Stomach (tissue), 8 donors: ENCODE measurements at regions not wholly inside any gene's neighbourhood (a gene's known extent, or its start where the extent isn't known, plus 50 kb on each side); places are given as distances from the start of the nearest gene placed in this dataset.

Experiments used
- DNase-seq, 2 donors: peaks; one replicate each; pipeline versions ENCODE4 v3.0.0 to v3.0.0-alpha.2; 2013 to 2019
- H3K27ac ChIP-seq, 5 donors: fragments of 200-600 bp in 4 of 5; sonication (generic) in 4 of 5; one replicate each; pipeline ENCODE4 v1.5.1; 2013 to 2019; ENCODE audit warnings: mild to moderate bottlenecking in 1 of 5, moderate library complexity in 1 of 5
- H3K27me3 ChIP-seq, 3 donors: fragments of 200-600 bp; sonication (generic); one replicate each; pipeline ENCODE4 v1.5.1; 2017 to 2019; ENCODE audit warnings: mixed run types in 1 of 3
- H3K36me3 ChIP-seq, 4 donors: fragments of 200-600 bp; sonication (generic); 1 replicate in 3 of 4; 2 replicates in 1 of 4; pipeline ENCODE4 v1.5.1; 2016 to 2019
- H3K4me1 ChIP-seq, 4 donors: fragments of 200-600 bp; sonication (generic); one replicate each; pipeline ENCODE4 v1.5.1; 2016 to 2019
- H3K4me3 ChIP-seq, 4 donors: fragments of 200-600 bp; sonication (generic) in 3 of 4; one replicate each; pipeline ENCODE4 v1.5.1; 2016 to 2019; ENCODE audit warnings: mild to moderate bottlenecking in 1 of 4
- H3K9me3 ChIP-seq, 4 donors: fragments of 200-600 bp; sonication (generic); one replicate each; pipeline ENCODE4 v1.5.1; 2016 to 2019
- CTCF ChIP-seq, 7 experiments: fragments of 450-650 bp in 4 of 7; fragments of 200-600 bp in 3 of 7; sonication (generic) in 3 of 7; IDR thresholded peaks; one replicate each; pipeline ENCODE4 v1.5.1; 2016 to 2019; ENCODE audit warnings: antibody characterized with exemption in 7 of 7, control low read depth in 2 of 7, mild to moderate bottlenecking in 1 of 7
- EP300 ChIP-seq: sonication (generic); formaldehyde crosslinking; IDR thresholded peaks from one replicate; pipeline ENCODE4 v1.6.1; 2017; ENCODE audit warnings: antibody characterized with exemption
- POLR2A ChIP-seq, 4 donors: fragments of 450-650 bp; IDR thresholded peaks; one replicate each; pipeline ENCODE4 v1.6.1; 2016; ENCODE audit warnings: antibody characterized with exemption in 4 of 4, control low read depth in 2 of 4, mild to moderate bottlenecking in 1 of 4, moderate library complexity in 1 of 4
- POLR2AphosphoS5 ChIP-seq, 3 donors: sonication (generic); formaldehyde crosslinking; IDR thresholded peaks; one replicate each; pipeline ENCODE4 v1.6.1; 2016; ENCODE audit warnings: antibody characterized with exemption in 3 of 3
- WGBS, 5 donors: extraction: QIAGEN DNeasy Blood & Tissue Kit in 3 of 5; methylation state at CpG; one replicate each; pipeline versions ENCODE4 v1.1.5 to v1.1.7; 2013 to 2018; 5-methylcytosine and 5-hydroxymethylcytosine counted together
- intact Hi-C: fragments of 100-400 bp; cut with DNase I; formaldehyde crosslinking; loops from one replicate; pipeline ENCODE4 v1.15.1; 2023; ENCODE audit warnings: low total_unique reads
- donor health status: healthy with polysubstance abuse.
- donor health status: Bipolar disorder and iron deficiency.
- donor health status: healthy.

- H3K4me3 ChIP-seq, result no peak overlapping the region
- no peaks in the 10 kb centered on the region for H3K36me3 ChIP-seq
- DNase-seq, result no peak
- intact Hi-C loops, result no loop called here
- no peaks in the 10 kb centered on the region for H3K4me1 ChIP-seq
- no peaks in the 10 kb centered on the region for H3K9me3 ChIP-seq
- TF ChIP-seq POLR2A (IDR thresholded peaks at IDR 0.05), result no peak
- TF ChIP-seq EP300, result no peak
- no peak for TF ChIP-seq POLR2AphosphoS5 (IDR thresholded peaks at IDR 0.05)
- WGBS, 5 donors, result 65 to 91% (median 76%) methylated on average over 1 of the region's 1 CpG
- no peaks in the 10 kb centered on the region for H3K27me3 ChIP-seq
- H3K27ac ChIP-seq, result no peak overlapping the region
These were observed 188.1 kb upstream of the SEMA6D start for GRCh38 chr15:47529241-47529640.

GRCh38 chr15:47534673-47535072, 182.6 kb upstream of the SEMA6D start:
- H3K27me3 ChIP-seq, result no peaks in the 10 kb centered on the region
- no peaks in the 10 kb centered on the region for H3K4me1 ChIP-seq
- intact Hi-C loops, result no loop called here
- no peaks in the 10 kb centered on the region for H3K9me3 ChIP-seq
- WGBS, 5 donors, result 88 to 98% (median 95%) methylated on average over 2 of the region's 2 CpGs
- TF ChIP-seq EP300 (no peak), POLR2AphosphoS5 (IDR thresholded peaks at IDR 0.05) (no peak), CTCF (IDR thresholded peaks at IDR 0.05) (no peak), POLR2A (IDR thresholded peaks at IDR 0.05) (no peak)
- no peak for DNase-seq
- H3K4me3 ChIP-seq, result no peak overlapping the region
- H3K27ac ChIP-seq, result no peak overlapping the region
- no peaks in the 10 kb centered on the region for H3K36me3 ChIP-seq

GRCh38 chr15:47541562-47541961, 175.7 kb upstream of the SEMA6D start:
- TF ChIP-seq POLR2A (IDR thresholded peaks at IDR 0.05) (no peak), CTCF (IDR thresholded peaks at IDR 0.05) (no peak), POLR2AphosphoS5 (IDR thresholded peaks at IDR 0.05) (no peak)
- intact Hi-C loops, result no loop called here
- no peak overlapping the region for H3K27ac ChIP-seq
- 56 to 75% (median 73%) methylated on average over 2 of the region's 2 CpGs for WGBS, 5 donors
- peaks cover 0 to 9% (median 0%) of the 10 kb centered on the region in 4 donors for H3K4me1 ChIP-seq
- no peaks in the 10 kb centered on the region for H3K9me3 ChIP-seq
- H3K36me3 ChIP-seq, result no peaks in the 10 kb centered on the region
- no peaks in the 10 kb centered on the region for H3K27me3 ChIP-seq
- peak in 1 of 2 donors; percentile 16 for DNase-seq
- no peak overlapping the region for H3K4me3 ChIP-seq

- TF ChIP-seq POLR2AphosphoS5 (IDR thresholded peaks at IDR 0.05), result no peak
- no peak for TF ChIP-seq CTCF (IDR thresholded peaks at IDR 0.05)
- TF ChIP-seq EP300, result no peak
- TF ChIP-seq POLR2A (IDR thresholded peaks at IDR 0.05), result no peak
- H3K4me3 ChIP-seq, result no peak overlapping the region
- no peaks in the 10 kb centered on the region for H3K27me3 ChIP-seq
- intact Hi-C loops, result no loop called here
- DNase-seq, result peak in 1 of 2 donors; percentile 8
- no peak overlapping the region for H3K27ac ChIP-seq
- peaks cover 0 to 9% (median 0%) of the 10 kb centered on the region in 4 donors for H3K4me1 ChIP-seq
- H3K9me3 ChIP-seq, result no peaks in the 10 kb centered on the region
- WGBS, 5 donors, result 43 to 85% (median 79%) methylated on average over 2 of the region's 2 CpGs
- no peaks in the 10 kb centered on the region for H3K36me3 ChIP-seq
These were observed 174.9 kb upstream of the SEMA6D start for GRCh38 chr15:47542312-47542989.

- TF ChIP-seq POLR2AphosphoS5 (IDR thresholded peaks at IDR 0.05) (no peak), EP300 (no peak), CTCF (IDR thresholded peaks at IDR 0.05) (no peak), POLR2A (IDR thresholded peaks at IDR 0.05) (no peak)
- Histone ChIP-seq H3K4me1 (peaks cover 0 to 4% (median 0%) of the 10 kb centered on the region in 4 donors), H3K36me3 (no peaks in the 10 kb centered on the region), H3K27me3 (no peaks in the 10 kb centered on the region), H3K9me3 (no peaks in the 10 kb centered on the region), H3K27ac (no peak overlapping the region), H3K4me3 (no peak overlapping the region)
- DNase-seq, result no peak
- intact Hi-C loops, result no loop called here
- WGBS, 5 donors, result 52 to 69% (median 65%) methylated on average over 1 of the region's 1 CpG
These were observed 169.1 kb upstream of the SEMA6D start for GRCh38 chr15:47548231-47548630.
